Activated CD4-positive, alpha-beta T cell treated with anti-CD3 and anti-CD28 coated beads, Interleukin-2, amount 50 U/mL, for 1 hour (primary cell): ENCODE measurements at regions not wholly inside any gene's neighbourhood (a gene's known extent, or its start where the extent isn't known, plus 50 kb on each side); places are given as distances from the start of the nearest gene placed in this dataset.

Experiments
- DNase-seq: peaks from one replicate; pipeline ENCODE4 v3.0.0-alpha.2; 2020

GRCh38 chrX:79300856-79301255 is 66.3 kb downstream of the ITM2A start:
- no peak for DNase-seq

GRCh38 chrX:79290596-79290995 is 76.5 kb downstream of the ITM2A start:
- no peak for DNase-seq

DNA sequence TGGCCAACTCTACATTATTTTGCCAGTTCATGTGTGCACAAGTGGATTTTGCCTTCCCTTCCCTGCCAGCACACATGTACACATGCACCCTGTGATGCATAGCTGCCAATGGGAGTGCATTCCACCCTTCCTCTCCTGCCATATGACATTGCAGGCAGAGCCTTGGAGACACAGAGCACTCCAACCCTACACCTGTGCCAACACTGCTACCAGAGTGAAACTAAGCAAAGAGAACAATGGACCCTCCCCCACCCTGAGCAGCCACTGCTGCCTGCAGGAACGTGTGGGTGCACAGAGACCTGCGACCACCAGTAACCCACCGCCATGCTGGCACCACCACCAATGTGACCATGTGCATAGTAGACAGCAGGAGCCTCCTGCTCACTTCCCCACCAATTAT is 78.4 kb downstream of the ITM2A start:
- DNase-seq, result no peak

DNA sequence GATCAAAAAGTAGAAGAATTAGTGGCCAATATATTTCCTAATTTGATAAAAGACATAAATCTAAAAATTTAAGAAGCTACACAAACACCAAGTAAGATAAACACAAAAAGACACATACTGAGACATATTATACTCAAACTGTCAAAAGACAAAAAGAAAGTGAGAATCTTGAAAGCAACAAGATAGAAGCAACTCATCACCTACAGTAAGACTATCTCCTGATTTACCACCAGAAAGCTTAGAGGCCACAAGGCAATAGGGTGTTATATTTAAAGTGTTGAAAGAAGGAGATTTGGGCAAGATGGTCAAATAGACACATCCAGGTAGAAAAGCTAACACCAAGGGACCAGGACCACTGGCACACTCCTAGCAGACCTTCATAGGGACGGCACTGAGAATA is 79.4 kb downstream of the ITM2A start:
- no peak for DNase-seq

- DNase-seq, result no peak
Observed at GRCh38 chrX:79281775-79282174, 85.4 kb downstream of the ITM2A start.

GRCh38 chrX:79270401-79270800 is 96.7 kb downstream of the ITM2A start:
- peak; percentile 73 for DNase-seq

DNA sequence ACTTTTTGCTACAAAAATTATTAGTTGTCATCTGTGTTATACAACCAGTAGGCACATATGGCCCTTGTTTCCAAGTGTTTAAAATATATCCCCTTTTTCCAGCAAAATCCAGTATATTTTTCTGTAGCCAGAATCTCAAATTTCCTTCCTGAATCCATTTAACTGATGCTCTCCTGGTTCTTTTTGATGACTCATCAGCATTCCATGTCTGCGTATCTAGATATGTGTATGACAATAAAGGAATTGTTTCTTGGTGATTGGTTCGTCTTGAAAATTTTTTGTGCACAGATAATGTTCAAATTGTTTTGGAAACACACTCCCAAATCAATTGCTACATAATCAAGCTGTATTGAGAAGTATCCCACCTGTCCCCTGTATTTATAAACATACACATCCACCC is 98.3 kb downstream of the ITM2A start:
- DNase-seq, result no peak

- no peak for DNase-seq
Observed at GRCh38 chrX:79266702-79267101, 100.4 kb downstream of the ITM2A start.

GRCh38 chrX:79263550-79263949 is 103.6 kb downstream of the ITM2A start:
- no peak for DNase-seq

GRCh38 chrX:79259073-79259689 is 108.0 kb downstream of the ITM2A start:
- peak; percentile 24 for DNase-seq

- no peak for DNase-seq
Observed at GRCh38 chrX:79243691-79244090, 99.2 kb downstream of the GPR174 start.

- no peak for DNase-seq
Observed at GRCh38 chrX:79235899-79236298, 91.4 kb downstream of the GPR174 start.

DNA sequence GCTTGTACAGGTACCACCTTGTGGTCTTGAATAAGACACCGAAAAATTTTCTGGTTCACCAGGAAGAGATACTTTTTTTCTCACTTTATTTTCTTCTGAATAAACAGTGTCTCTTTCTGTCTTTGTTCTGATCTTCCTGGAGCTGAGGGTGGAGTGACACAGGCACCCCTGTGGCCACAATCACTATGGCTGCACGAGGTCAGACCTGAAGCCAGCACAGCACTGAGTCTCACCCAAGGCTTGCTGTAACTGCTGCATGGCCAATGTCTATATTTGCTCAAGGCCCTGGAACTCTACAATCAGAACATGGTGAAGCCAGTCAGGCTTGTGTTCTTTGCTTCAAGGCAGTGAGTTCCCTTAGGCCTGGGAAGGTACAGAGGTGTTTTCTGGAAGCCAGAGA is 87.2 kb downstream of the GPR174 start:
- no peak for DNase-seq
